HCT116 (cell line): ENCODE measurements at regions not wholly inside any gene's neighbourhood (a gene's known extent, or its start where the extent isn't known, plus 50 kb on each side); places are given as distances from the start of the nearest gene placed in this dataset.
"Not testable (repeated sequence)": the region's sequence is repeated elsewhere in the genome, so short reads cannot be mapped to it uniquely, and the experiment has no call there.

Experiments
- ATAC-seq: fragments of 200-7000 bp; cut with Tn5 transposase; 2 replicates; pipeline ENCODE4 v1.9.1; 2020; ENCODE audit warnings: mild to moderate bottlenecking, moderate library complexity
- BruUV-seq: library from RNA; stranded (reverse); fragments of 400-500 nt; replicated peaks from 2 replicates; lab custom pipeline; 2021; lab: Mats Ljungman, UMichigan
- CTCF ChIA-PET: fragments of 300-600 bp; sonication (Branson Sonifier 250); formaldehyde crosslinking; loops from one replicate; lab custom pipeline; 2021; ENCODE audit warnings: antibody characterized with exemption; lab: Charles Lee
- POLR2A ChIA-PET: fragments of 300-600, 350-600 bp; sonication (Branson Sonifier 250); formaldehyde crosslinking; loops from one replicate; lab custom pipeline; 2021; ENCODE audit warnings: antibody characterized with exemption; lab: Charles Lee
- RAD21 ChIA-PET, 2 experiments: fragments of 300-600 bp; sonication (Branson Sonifier 250); formaldehyde crosslinking; loops; one replicate each; lab custom pipeline; 2023; ENCODE audit warnings: low total read pairs in 2 of 2; ENCODE audit not compliant: uncharacterized antibody in 2 of 2, unreplicated experiment in 2 of 2, low non-redundant PET in 1 of 2; lab: Charles Lee
- DNase-seq: peaks from one replicate; pipeline ENCODE4 v3.0.0-alpha.2; 2010; ENCODE audit warnings: low read depth, low spot score
- H2AFZ ChIP-seq: fragments of 200-600 bp; shearing (Covaris generic), sonication (generic); 2 replicates; pipeline ENCODE4 v1.6.1; 2017; ENCODE audit warnings: low read depth, mixed run types, mixed read lengths, antibody characterized with exemption, low read length; ENCODE audit not compliant: poor library complexity, severe bottlenecking
- H3K27ac ChIP-seq: 2 replicates; pipeline ENCODE4 v1.5.1; 2012; ENCODE audit warnings: low read depth, low read length
- H3K27me3 ChIP-seq: fragments of 200-600 bp; sonication (generic); 2 replicates; pipeline ENCODE4 v1.6.1; 2016; ENCODE audit warnings: mixed run types, low read length, mixed read lengths; ENCODE audit not compliant: insufficient read depth
- H3K36me3 ChIP-seq, 2 experiments: fragments of 200-500 bp in 1 of 2; fragments of 200-600 bp in 1 of 2; sonication (Bioruptor generic) in 1 of 2; sonication (generic) in 1 of 2; 2 replicates each; pipeline versions ENCODE4 v1.5.1 to v1.6.1; 2014 to 2016; ENCODE audit warnings: low read length in 2 of 2, inconsistent platforms in 1 of 2, mixed read lengths in 1 of 2, mixed run types in 1 of 2; ENCODE audit not compliant: insufficient read depth in 2 of 2, control insufficient read depth in 1 of 2
- H3K4me1 ChIP-seq, 2 experiments: fragments of 200-600 bp in 1 of 2; sonication (generic) in 1 of 2; 2 replicates each; pipeline versions ENCODE4 v1.5.1 to v1.6.1; 2012 to 2017; ENCODE audit warnings: low read length in 2 of 2, inconsistent platforms in 1 of 2, mild to moderate bottlenecking in 1 of 2, mixed read lengths in 1 of 2, mixed run types in 1 of 2, moderate library complexity in 1 of 2; ENCODE audit not compliant: insufficient read depth in 2 of 2, control insufficient read depth in 1 of 2
- H3K4me2 ChIP-seq: fragments of 200-600 bp; sonication (generic); 2 replicates; pipeline ENCODE4 v1.6.1; 2017; ENCODE audit warnings: mixed run types, low read length, mixed read lengths
- H3K4me3 ChIP-seq, 2 experiments: fragments of 200-600 bp in 1 of 2; sonication (generic) in 1 of 2; replicated peaks in 1 of 2; 2 replicates each; pipeline ENCODE4 v1.5.1; 2011 to 2016; ENCODE audit warnings: low read length in 2 of 2, control low read depth in 1 of 2, low read depth in 1 of 2, mild to moderate bottlenecking in 1 of 2, mixed read lengths in 1 of 2, mixed run types in 1 of 2
- H3K79me2 ChIP-seq: fragments of 200-600 bp; sonication (generic); 2 replicates; pipeline ENCODE4 v1.6.1; 2017; ENCODE audit warnings: mild to moderate bottlenecking, mixed run types, low read length, moderate library complexity, mixed read lengths; ENCODE audit not compliant: insufficient read depth
- H3K9ac ChIP-seq: fragments of 200-600 bp; sonication (generic); 2 replicates; pipeline ENCODE4 v1.6.1; 2016; ENCODE audit warnings: low read length, mixed read lengths
- H3K9me2 ChIP-seq: fragments of 200-600 bp; sonication (generic), shearing (Covaris generic); 2 replicates; pipeline ENCODE4 v1.6.1; 2017; ENCODE audit warnings: mixed run types, mild to moderate bottlenecking, moderate library complexity; ENCODE audit not compliant: insufficient read depth
- H3K9me3 ChIP-seq, 2 experiments: fragments of 200-500 bp in 1 of 2; fragments of 200-600 bp in 1 of 2; sonication (Bioruptor generic) in 1 of 2; sonication (generic) in 1 of 2; 2 replicates each; pipeline ENCODE4 v1.6.1; 2014 to 2017; ENCODE audit warnings: low read length in 2 of 2, mixed read lengths in 2 of 2, inconsistent platforms in 1 of 2, low read depth in 1 of 2, mild to moderate bottlenecking in 1 of 2, mixed run types in 1 of 2, moderate library complexity in 1 of 2; ENCODE audit not compliant: control insufficient read depth in 1 of 2, insufficient read depth in 1 of 2
- H4K20me1 ChIP-seq: fragments of 200-600 bp; sonication (generic), shearing (Covaris generic); 2 replicates; pipeline ENCODE4 v1.6.1; 2017; ENCODE audit warnings: mixed run types, mild to moderate bottlenecking, moderate library complexity; ENCODE audit not compliant: insufficient read depth
- ELF1 ChIP-seq: IDR thresholded peaks from 2 replicates; pipeline ENCODE4 v1.6.1; 2012; ENCODE audit warnings: low read depth, borderline replicate concordance
- POLR2AphosphoS5 ChIP-seq: IDR thresholded peaks from 2 replicates; pipeline ENCODE4 v1.6.1; 2011; ENCODE audit warnings: mild to moderate bottlenecking, low read depth, low read length, moderate library complexity
- intact Hi-C: fragments of 100-400 bp; cut with micrococcal nuclease; formaldehyde crosslinking; loops from 2 replicates; pipeline ENCODE4 v1.10.0; 2022
- TF ChIP-seq, protein P1 (sequence below): IDR thresholded peaks from 2 replicates; pipeline ENCODE4 v1.6.1; 2011; ENCODE audit warnings: mild to moderate bottlenecking, low read length, moderate library complexity; ENCODE audit not compliant: insufficient replicate concordance; ENCODE audit errors: extremely low read depth
- TF ChIP-seq, protein P2 (sequence below): IDR thresholded peaks from 2 replicates; pipeline ENCODE4 v1.6.1; 2012; ENCODE audit warnings: low read depth

DNA sequence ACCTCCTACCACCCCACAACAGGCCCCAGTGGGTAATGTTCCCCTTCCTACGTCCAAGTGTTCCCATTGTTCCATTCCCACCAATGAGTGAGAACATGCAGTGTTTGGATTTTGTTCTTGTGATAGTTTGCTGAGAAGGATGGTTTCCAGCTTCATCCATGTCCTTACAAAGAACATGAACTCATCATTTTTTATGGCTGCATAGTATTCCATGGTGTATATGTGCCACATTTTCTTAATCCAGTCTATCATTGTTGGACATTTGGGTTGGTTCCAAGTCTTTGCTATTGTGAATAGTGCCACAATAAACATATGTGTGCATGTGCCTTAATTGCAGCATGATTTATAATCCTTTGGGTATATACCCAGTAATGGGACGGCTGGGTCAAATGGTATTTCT, 81.6 kb downstream of the P2RY10 start:
- ATAC-seq, H3K4me3 ChIP-seq, CTCF ChIA-PET, H2AFZ ChIP-seq, RAD21 ChIA-PET, H3K27me3 ChIP-seq, BruUV-seq, H3K4me1 ChIP-seq, H3K36me3 ChIP-seq, H4K20me1 ChIP-seq, H3K9ac ChIP-seq, POLR2A ChIA-PET, intact Hi-C loops, DNase-seq, H3K4me2 ChIP-seq, H3K9me3 ChIP-seq, H3K9me2 ChIP-seq, H3K27ac ChIP-seq, H3K79me2 ChIP-seq: not testable (repeated sequence)

DNA sequence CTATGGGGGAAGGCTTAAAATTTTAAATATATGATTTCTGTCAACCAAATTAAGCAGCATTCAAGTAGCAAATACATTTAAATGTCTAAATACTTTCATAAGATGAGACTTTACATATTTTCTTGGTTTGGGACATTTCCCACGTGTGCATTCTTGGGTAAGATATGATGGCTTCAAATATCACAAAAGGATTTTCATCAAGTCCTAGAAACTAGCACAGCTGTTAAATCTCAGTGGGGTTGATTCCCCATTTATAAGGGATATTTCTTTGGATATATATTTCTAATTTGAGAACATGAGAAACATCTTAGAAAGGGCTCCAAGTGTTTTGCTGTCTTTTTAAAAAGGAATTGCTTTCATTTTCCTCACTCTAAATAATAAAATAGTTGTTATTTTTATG, 90.2 kb downstream of the P2RY10 start:
- CTCF ChIA-PET: no interaction called here
- Histone ChIP-seq H3K9me2 (no peaks in the 10 kb centered on the region), H3K4me2 (no peak overlapping the region), H4K20me1 (no peaks in the 10 kb centered on the region), H2AFZ (no peak overlapping the region), H3K27ac (no peak overlapping the region), H3K79me2 (no peaks in the 10 kb centered on the region), H3K27me3 (no peaks in the 10 kb centered on the region), H3K9ac (no peak overlapping the region), H3K4me3 (no peak overlapping the region), H3K4me1 (no peaks in the 10 kb centered on the region), H3K9me3 (no peaks in the 10 kb centered on the region), H3K36me3 (no peaks in the 10 kb centered on the region)
- no peak for ATAC-seq
- no TSS peak for BruUV-seq
- intact Hi-C loops: no loop called here
- RAD21 ChIA-PET: no interaction called here
- DNase-seq: no peak
- TF ChIP-seq POLR2AphosphoS5: no peak
- TF ChIP-seq ELF1: no peak
- TF ChIP-seq, protein P1, sequence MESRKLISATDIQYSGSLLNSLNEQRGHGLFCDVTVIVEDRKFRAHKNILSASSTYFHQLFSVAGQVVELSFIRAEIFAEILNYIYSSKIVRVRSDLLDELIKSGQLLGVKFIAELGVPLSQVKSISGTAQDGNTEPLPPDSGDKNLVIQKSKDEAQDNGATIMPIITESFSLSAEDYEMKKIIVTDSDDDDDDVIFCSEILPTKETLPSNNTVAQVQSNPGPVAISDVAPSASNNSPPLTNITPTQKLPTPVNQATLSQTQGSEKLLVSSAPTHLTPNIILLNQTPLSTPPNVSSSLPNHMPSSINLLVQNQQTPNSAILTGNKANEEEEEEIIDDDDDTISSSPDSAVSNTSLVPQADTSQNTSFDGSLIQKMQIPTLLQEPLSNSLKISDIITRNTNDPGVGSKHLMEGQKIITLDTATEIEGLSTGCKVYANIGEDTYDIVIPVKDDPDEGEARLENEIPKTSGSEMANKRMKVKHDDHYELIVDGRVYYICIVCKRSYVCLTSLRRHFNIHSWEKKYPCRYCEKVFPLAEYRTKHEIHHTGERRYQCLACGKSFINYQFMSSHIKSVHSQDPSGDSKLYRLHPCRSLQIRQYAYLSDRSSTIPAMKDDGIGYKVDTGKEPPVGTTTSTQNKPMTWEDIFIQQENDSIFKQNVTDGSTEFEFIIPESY: no peak
- TF ChIP-seq, protein P2, sequence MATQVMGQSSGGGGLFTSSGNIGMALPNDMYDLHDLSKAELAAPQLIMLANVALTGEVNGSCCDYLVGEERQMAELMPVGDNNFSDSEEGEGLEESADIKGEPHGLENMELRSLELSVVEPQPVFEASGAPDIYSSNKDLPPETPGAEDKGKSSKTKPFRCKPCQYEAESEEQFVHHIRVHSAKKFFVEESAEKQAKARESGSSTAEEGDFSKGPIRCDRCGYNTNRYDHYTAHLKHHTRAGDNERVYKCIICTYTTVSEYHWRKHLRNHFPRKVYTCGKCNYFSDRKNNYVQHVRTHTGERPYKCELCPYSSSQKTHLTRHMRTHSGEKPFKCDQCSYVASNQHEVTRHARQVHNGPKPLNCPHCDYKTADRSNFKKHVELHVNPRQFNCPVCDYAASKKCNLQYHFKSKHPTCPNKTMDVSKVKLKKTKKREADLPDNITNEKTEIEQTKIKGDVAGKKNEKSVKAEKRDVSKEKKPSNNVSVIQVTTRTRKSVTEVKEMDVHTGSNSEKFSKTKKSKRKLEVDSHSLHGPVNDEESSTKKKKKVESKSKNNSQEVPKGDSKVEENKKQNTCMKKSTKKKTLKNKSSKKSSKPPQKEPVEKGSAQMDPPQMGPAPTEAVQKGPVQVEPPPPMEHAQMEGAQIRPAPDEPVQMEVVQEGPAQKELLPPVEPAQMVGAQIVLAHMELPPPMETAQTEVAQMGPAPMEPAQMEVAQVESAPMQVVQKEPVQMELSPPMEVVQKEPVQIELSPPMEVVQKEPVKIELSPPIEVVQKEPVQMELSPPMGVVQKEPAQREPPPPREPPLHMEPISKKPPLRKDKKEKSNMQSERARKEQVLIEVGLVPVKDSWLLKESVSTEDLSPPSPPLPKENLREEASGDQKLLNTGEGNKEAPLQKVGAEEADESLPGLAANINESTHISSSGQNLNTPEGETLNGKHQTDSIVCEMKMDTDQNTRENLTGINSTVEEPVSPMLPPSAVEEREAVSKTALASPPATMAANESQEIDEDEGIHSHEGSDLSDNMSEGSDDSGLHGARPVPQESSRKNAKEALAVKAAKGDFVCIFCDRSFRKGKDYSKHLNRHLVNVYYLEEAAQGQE: no peak
- POLR2A ChIA-PET: no interaction called here
